ENCODE measurements at regions not wholly inside any gene's neighbourhood (a gene's known extent, or its start where the extent isn't known, plus 50 kb on each side); places are given as distances from the start of the nearest gene placed in this dataset.

DNA sequence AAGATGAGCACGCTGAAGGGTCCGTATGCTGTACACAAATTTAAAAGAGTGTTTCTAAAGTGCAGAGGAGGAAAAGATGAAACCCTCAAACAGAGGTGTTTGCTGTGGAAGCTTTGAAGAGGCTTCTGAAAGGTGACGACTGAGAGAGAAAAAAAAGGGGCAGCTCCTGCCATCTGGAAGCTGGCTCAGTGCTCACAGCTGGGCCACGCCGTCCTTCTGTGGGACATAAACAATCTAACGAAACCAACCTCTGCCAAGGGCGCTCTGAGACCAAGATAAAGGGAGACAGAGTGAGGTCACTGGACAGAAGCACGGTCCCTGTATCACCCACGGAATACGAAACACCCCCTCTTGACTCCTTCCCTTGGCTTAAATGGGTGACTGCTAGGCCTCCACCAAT lies 96.3 kb upstream of the SLC6A6 start:
- Histone ChIP-seq H3K9ac (ENCODE audit: low read depth, low read length) (no peak overlapping the region), H4K20me1 (ENCODE audit: insufficient read depth, low read length) (no peaks in the 10 kb centered on the region), H3K79me1 (ENCODE audit: low read depth in 1 of 2, low read length in 2 of 2) (no peaks in the 10 kb centered on the region), H4K8ac (ENCODE audit: low read depth in 2 of 2, low read length in 2 of 2) (no peak overlapping the region), H2BK20ac (ENCODE audit: low read depth, low read length) (no peak overlapping the region), H4K91ac (ENCODE audit: insufficient read depth, low read depth, low read length) (no peak overlapping the region), H3K23ac (ENCODE audit: low read depth, low read length) (no peak overlapping the region), H3K4ac (ENCODE audit: low read depth, low read length) (no peak overlapping the region), H3K14ac (replicated peaks; ENCODE audit: low read depth, low read length) (no peak overlapping the region), H4K5ac (ENCODE audit: low read depth, low read length) (no peak overlapping the region), H3K9me1 (ENCODE audit: insufficient read depth, low read length) (no peaks in the 10 kb centered on the region), H3K27ac (ENCODE audit: insufficient read depth, low read length) (no peak overlapping the region), H3K4me3 (ENCODE audit: insufficient read depth, low read depth, low read length) (no peak overlapping the region), H3K9me3 (ENCODE audit: control insufficient read depth, insufficient read depth, low read length) (peaks cover 8% of the 10 kb centered on the region), H2AFZ (replicated peaks; ENCODE audit: low read length, poor library complexity) (no peak overlapping the region), H2BK120ac (ENCODE audit: low read depth, low read length) (no peak overlapping the region), H3K4me1 (ENCODE audit: control insufficient read depth, insufficient read depth, low read length) (peaks cover 12% of the 10 kb centered on the region; the same call in 1 of the 2 replicates), H3K56ac (ENCODE audit: extremely low read depth, insufficient read depth, low read length) (no peak overlapping the region), H2BK5ac (ENCODE audit: low read depth, low read length, poor library complexity, severe bottlenecking) (no peak overlapping the region), H3K18ac (ENCODE audit: low read depth, low read length) (no peak overlapping the region), H2BK15ac (ENCODE audit: low read depth, low read length) (no peak overlapping the region), H2AK5ac (ENCODE audit: low read depth, low read length) (no peak overlapping the region), H3K27me3 (ENCODE audit: control insufficient read depth, insufficient read depth, low read length) (peaks cover 24% of the 10 kb centered on the region), H2AK9ac (replicated peaks; ENCODE audit: low read depth, low read length, poor library complexity) (no peak overlapping the region), H3K36me3 (ENCODE audit: control insufficient read depth, insufficient read depth, low read length) (no peaks in the 10 kb centered on the region), H3K4me2 (ENCODE audit: low read depth, low read length) (no peak overlapping the region)
- CTCF ChIA-PET: no interaction called here
- dilution Hi-C loops (cut with HindIII; ENCODE audit: low sequenced_read_pairs, unreplicated experiment) (no loop called here), in situ Hi-C loops (cut with MboI; ENCODE audit: low sequenced_read_pairs) (no loop called here), intact Hi-C loops (cut with micrococcal nuclease) (no loop called here)
- ATAC-seq (ENCODE audit: low read depth) (no peak), DNase-seq (no peak)
- no peak for TF ChIP-seq CEBPB (IDR thresholded peaks at IDR 0.05; ENCODE audit: low read depth, low read length)
- BruUV-seq (replicated peaks): no TSS peak
- WGBS, 2 experiments (ENCODE audit: extremely low coverage in 2 of 2, insufficient read length in 1 of 2): 80% methylated on average over 1 of the region's 10 CpGs; no CpG with 5 or more reads in 1 of the 2 experiments
- POLR2A ChIA-PET (ENCODE audit: unreplicated experiment): no interaction called here
